ENCODE measurements at regions not wholly inside any gene's neighbourhood (a gene's known extent, or its start where the extent isn't known, plus 50 kb on each side); places are given as distances from the start of the nearest gene placed in this dataset.

- DNase-seq: no peak
Measured at GRCh38 chr16:80355335-80355734, 185.5 kb upstream of the DYNLRB2 start.

- DNase-seq: no peak
Measured at GRCh38 chr16:80350061-80350460, 190.7 kb upstream of the DYNLRB2 start.

- DNase-seq: peak; percentile 31
Measured at GRCh38 chr16:80347900-80348299, 192.9 kb upstream of the DYNLRB2 start.

GRCh38 chr16:80347002-80347401 lies 193.8 kb upstream of the DYNLRB2 start:
- no peak for DNase-seq

- DNase-seq: no peak
Measured at GRCh38 chr16:80346111-80346632, 194.6 kb upstream of the DYNLRB2 start.

- no peak for DNase-seq
Measured at GRCh38 chr16:80345701-80346100, 195.1 kb upstream of the DYNLRB2 start.

GRCh38 chr16:80344570-80344969 lies 196.2 kb upstream of the DYNLRB2 start:
- no peak for DNase-seq

- DNase-seq: no peak
Measured at GRCh38 chr16:80341263-80341662, 199.5 kb upstream of the DYNLRB2 start.

GRCh38 chr16:80337786-80338185 lies 203.0 kb upstream of the DYNLRB2 start:
- DNase-seq: no peak

- no peak for DNase-seq
Measured at GRCh38 chr16:80330803-80331202, 210.0 kb upstream of the DYNLRB2 start.

- DNase-seq: no peak
Measured at GRCh38 chr16:80330150-80330549, 210.6 kb upstream of the DYNLRB2 start.

- no peak for DNase-seq
Measured at GRCh38 chr16:80327740-80328139, 213.1 kb upstream of the DYNLRB2 start.

GRCh38 chr16:80324371-80324770 lies 216.4 kb upstream of the DYNLRB2 start:
- DNase-seq: no peak

- no peak for DNase-seq
Measured at GRCh38 chr16:80323808-80324195, 217.0 kb upstream of the DYNLRB2 start.

- DNase-seq: no peak
Measured at GRCh38 chr16:80323187-80323807, 217.5 kb upstream of the DYNLRB2 start.

GRCh38 chr16:80319181-80319580 lies 221.6 kb upstream of the DYNLRB2 start:
- no peak for DNase-seq

GRCh38 chr16:80318107-80318506 lies 222.7 kb upstream of the DYNLRB2 start:
- no peak for DNase-seq

GRCh38 chr16:80317599-80318037 lies 223.2 kb upstream of the DYNLRB2 start:
- DNase-seq: no peak

- DNase-seq: no peak
Measured at GRCh38 chr16:80317116-80317515, 223.7 kb upstream of the DYNLRB2 start.

GRCh38 chr16:80314042-80314441 lies 226.8 kb upstream of the DYNLRB2 start:
- no peak for DNase-seq

GRCh38 chr16:80309178-80309577 lies 231.6 kb upstream of the DYNLRB2 start:
- DNase-seq: no peak

GRCh38 chr16:80305410-80305809 lies 235.4 kb upstream of the DYNLRB2 start:
- DNase-seq: no peak

- no peak for DNase-seq
Measured at GRCh38 chr16:80303691-80304090, 237.1 kb upstream of the DYNLRB2 start.

GRCh38 chr16:80300876-80301275 lies 239.9 kb upstream of the DYNLRB2 start:
- DNase-seq: no peak

- no peak for DNase-seq
Measured at GRCh38 chr16:80300456-80300855, 240.3 kb upstream of the DYNLRB2 start.
